Transverse colon (tissue), 3 donors: ENCODE measurements at regions not wholly inside any gene's neighbourhood (a gene's known extent, or its start where the extent isn't known, plus 50 kb on each side); places are given as distances from the start of the nearest gene placed in this dataset.

Experiments used
- CTCF ChIP-seq, 5 experiments: fragments of 200-600 bp in 3 of 5; fragments of 450-650 bp in 2 of 5; sonication (generic) in 3 of 5; IDR thresholded peaks; 1 replicate in 2 of 5; 2 replicates in 3 of 5; pipeline ENCODE4 v1.5.1; 2016 to 2017; ENCODE audit warnings: antibody characterized with exemption in 5 of 5, inconsistent platforms in 3 of 5, mild to moderate bottlenecking in 2 of 5, moderate library complexity in 1 of 5
- EP300 ChIP-seq: sonication (generic); formaldehyde crosslinking; IDR thresholded peaks from one replicate; pipeline ENCODE4 v1.6.1; 2017; ENCODE audit warnings: antibody characterized with exemption, low read depth

GRCh38 chr2:136290326-136290725, 172.4 kb upstream of the CXCR4 start:
- no peak for TF ChIP-seq CTCF (IDR thresholded peaks at IDR 0.05)
- no peak for TF ChIP-seq EP300
